ENCODE measurements at regions not wholly inside any gene's neighbourhood (a gene's known extent, or its start where the extent isn't known, plus 50 kb on each side); places are given as distances from the start of the nearest gene placed in this dataset.

DNA sequence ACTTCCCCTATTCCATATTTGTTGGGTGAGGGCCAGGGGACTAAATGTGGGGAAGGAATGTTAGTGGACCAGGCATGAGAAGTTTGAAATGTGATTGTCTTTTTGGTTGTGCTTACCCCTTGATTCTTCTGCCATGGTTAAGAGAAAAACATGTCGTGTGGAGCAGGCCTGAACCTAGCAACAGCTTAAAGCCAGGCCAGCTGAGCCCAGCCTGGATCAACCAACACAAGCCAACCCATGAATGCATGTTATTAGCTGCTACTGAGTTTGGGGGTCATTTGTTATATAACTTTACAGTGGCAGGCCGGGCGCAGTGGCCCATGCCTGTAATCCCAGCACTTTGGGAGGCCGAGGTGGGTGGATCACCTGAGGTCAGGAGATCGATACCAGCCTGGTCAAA is 52.4 kb upstream of the TRIO start:
- 82 to 95% (median 93%) methylated on average over 5 of the region's 5 CpGs for WGBS, 5 donors
- TF ChIP-seq, protein P1, sequence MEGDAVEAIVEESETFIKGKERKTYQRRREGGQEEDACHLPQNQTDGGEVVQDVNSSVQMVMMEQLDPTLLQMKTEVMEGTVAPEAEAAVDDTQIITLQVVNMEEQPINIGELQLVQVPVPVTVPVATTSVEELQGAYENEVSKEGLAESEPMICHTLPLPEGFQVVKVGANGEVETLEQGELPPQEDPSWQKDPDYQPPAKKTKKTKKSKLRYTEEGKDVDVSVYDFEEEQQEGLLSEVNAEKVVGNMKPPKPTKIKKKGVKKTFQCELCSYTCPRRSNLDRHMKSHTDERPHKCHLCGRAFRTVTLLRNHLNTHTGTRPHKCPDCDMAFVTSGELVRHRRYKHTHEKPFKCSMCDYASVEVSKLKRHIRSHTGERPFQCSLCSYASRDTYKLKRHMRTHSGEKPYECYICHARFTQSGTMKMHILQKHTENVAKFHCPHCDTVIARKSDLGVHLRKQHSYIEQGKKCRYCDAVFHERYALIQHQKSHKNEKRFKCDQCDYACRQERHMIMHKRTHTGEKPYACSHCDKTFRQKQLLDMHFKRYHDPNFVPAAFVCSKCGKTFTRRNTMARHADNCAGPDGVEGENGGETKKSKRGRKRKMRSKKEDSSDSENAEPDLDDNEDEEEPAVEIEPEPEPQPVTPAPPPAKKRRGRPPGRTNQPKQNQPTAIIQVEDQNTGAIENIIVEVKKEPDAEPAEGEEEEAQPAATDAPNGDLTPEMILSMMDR (IDR thresholded peaks at IDR 0.05 in 8 of 11, conservative IDR thresholded peaks at IDR 0.05 in 3 of 11): no peak
- TF ChIP-seq POLR2AphosphoS5 (IDR thresholded peaks at IDR 0.05) (no peak), POLR2A (IDR thresholded peaks at IDR 0.05) (no peak)
- intact Hi-C loops (cut with DNase I; ENCODE audit: low total_unique reads): no loop called here

DNA sequence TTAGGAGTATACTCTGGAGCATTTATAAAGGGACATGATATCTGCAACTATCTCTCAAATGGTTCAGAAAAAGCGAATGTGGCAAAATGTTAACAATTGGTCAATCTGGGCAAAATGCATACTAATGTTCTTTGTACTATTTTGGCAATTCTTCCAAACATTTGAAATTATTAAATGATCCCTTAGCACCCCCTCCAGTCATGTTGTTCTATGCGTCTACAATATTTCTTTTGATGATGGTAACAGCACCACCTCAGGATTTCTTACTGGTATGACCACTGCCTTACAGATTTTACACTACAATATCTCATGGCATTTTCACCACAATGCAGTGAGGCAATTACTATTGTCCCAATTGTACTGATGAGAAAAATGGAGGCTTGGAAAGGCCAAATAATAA is 52.9 kb upstream of the TRIO start:
- Histone ChIP-seq H3K36me3 (no peaks in the 10 kb centered on the region), H3K27me3 (replicated peaks in 1 of 7) (peaks cover 0 to 2% (median 0%) of the 10 kb centered on the region in 7 donors), H3K27ac (no peak overlapping the region), H3K4me3 (no peak overlapping the region), H3K4me1 (no peaks in the 10 kb centered on the region), H3K9me3 (peaks cover 0 to 9% (median 0%) of the 10 kb centered on the region in 8 donors)
- 87 to 99% (median 93%) methylated on average over 2 of the region's 2 CpGs for WGBS, 5 donors
- TF ChIP-seq, protein P1 (IDR thresholded peaks at IDR 0.05 in 8 of 11, conservative IDR thresholded peaks at IDR 0.05 in 3 of 11): no peak
- TF ChIP-seq POLR2AphosphoS5 (IDR thresholded peaks at IDR 0.05) (no peak), POLR2A (IDR thresholded peaks at IDR 0.05) (no peak)
- intact Hi-C loops (cut with DNase I; ENCODE audit: low total_unique reads): no loop called here
- DNase-seq: no peak

More for the DNA sequence above, 52.4 kb upstream of the TRIO start:
- H3K27me3 ChIP-seq (replicated peaks in 1 of 7): peaks cover 0 to 7% (median 0%) of the 10 kb centered on the region in 7 donors
- H3K27ac ChIP-seq: no peak overlapping the region
- H3K4me1 ChIP-seq: no peaks in the 10 kb centered on the region
- no peak overlapping the region for H3K4me3 ChIP-seq
- peaks cover 0 to 9% (median 0%) of the 10 kb centered on the region in 8 donors for H3K9me3 ChIP-seq
- no peaks in the 10 kb centered on the region for H3K36me3 ChIP-seq
- DNase-seq: no peak

DNA sequence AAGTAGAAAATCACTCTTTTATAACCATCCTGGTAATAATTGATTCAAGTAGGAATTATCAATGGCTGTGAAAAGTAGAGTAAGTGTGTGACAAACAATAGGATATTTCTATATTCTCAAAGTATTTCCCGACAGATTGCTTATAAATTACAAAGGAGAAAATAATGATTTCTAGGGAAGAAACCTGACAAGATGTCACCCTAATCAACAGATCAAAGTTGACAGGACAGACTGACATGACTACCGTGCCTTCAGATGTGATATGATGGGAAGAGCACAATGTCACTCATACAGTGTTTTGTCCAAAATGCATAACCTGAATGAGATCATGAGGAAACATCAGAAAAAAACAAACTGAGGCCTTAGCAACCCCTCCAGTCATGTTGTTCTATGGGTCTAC is 53.9 kb upstream of the TRIO start:
- intact Hi-C loops (cut with DNase I; ENCODE audit: low total_unique reads): no loop called here
- WGBS, 5 donors: 88 to 98% (median 91%) methylated on average over 2 of the region's 2 CpGs

DNA sequence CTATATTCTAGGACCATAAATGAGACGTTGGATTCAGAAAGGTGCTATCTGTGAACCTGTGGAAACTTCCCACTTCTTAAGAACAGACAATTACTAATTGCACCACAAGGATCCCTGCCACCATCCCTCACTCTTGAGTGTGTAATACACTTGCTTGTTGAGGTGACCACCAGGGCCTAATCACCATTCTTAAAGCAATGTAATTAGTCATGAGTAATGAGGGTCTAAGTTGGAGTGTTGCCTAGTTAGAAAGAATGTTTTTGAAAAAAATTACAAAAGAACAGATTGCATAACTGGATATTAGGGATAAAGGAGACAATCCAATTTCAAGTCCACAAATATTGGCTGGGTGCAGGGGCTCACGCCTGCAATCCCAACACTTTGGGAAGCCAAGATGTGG is 56.9 kb upstream of the TRIO start:
- H3K27ac ChIP-seq: no peak overlapping the region
- no peaks in the 10 kb centered on the region for H3K36me3 ChIP-seq
- intact Hi-C loops (cut with DNase I; ENCODE audit: low total_unique reads): no loop called here
- TF ChIP-seq, protein P1 (IDR thresholded peaks at IDR 0.05 in 8 of 11, conservative IDR thresholded peaks at IDR 0.05 in 3 of 11): no peak
- TF ChIP-seq POLR2A (IDR thresholded peaks at IDR 0.05) (no peak), POLR2AphosphoS5 (IDR thresholded peaks at IDR 0.05) (no peak)
- no peak for DNase-seq
- H3K27me3 ChIP-seq (replicated peaks in 1 of 7): peaks cover 0 to 6% (median 0%) of the 10 kb centered on the region in 7 donors
- peaks cover 0 to 9% (median 0%) of the 10 kb centered on the region in 8 donors for H3K9me3 ChIP-seq
- no peaks in the 10 kb centered on the region for H3K4me1 ChIP-seq
- no peak overlapping the region for H3K4me3 ChIP-seq
- 82 to 93% (median 86%) methylated on average over 2 of the region's 2 CpGs for WGBS, 5 donors

More for the DNA sequence above, 53.9 kb upstream of the TRIO start:
- Histone ChIP-seq H3K27ac (no peak overlapping the region), H3K27me3 (replicated peaks in 1 of 7) (peaks cover 0 to 6% (median 0%) of the 10 kb centered on the region in 7 donors), H3K4me3 (no peak overlapping the region), H3K4me1 (no peaks in the 10 kb centered on the region), H3K36me3 (no peaks in the 10 kb centered on the region), H3K9me3 (peaks cover 0 to 9% (median 0%) of the 10 kb centered on the region in 8 donors)
- DNase-seq: no peak
- TF ChIP-seq, protein P1 (IDR thresholded peaks at IDR 0.05 in 8 of 11, conservative IDR thresholded peaks at IDR 0.05 in 3 of 11): no peak
- TF ChIP-seq POLR2A (IDR thresholded peaks at IDR 0.05) (no peak), POLR2AphosphoS5 (IDR thresholded peaks at IDR 0.05) (no peak)

Data from spleen (tissue), 11 donors.